KOPT-K1 (cell line): ENCODE measurements at regions not wholly inside any gene's neighbourhood (a gene's known extent, or its start where the extent isn't known, plus 50 kb on each side); places are given as distances from the start of the nearest gene placed in this dataset.

ENCODE experiments used
- H3K27ac ChIP-seq: fragments of 200-600 bp; sonication (generic); 2 replicates; pipeline ENCODE4 v1.5.1; 2016; ENCODE audit warnings: antibody characterized with exemption, mild to moderate bottlenecking, low read depth, low read length; ENCODE audit not compliant: poor library complexity, severe bottlenecking
- H3K36me3 ChIP-seq: fragments of 200-600 bp; sonication (generic); 2 replicates; pipeline ENCODE4 v1.5.1; 2017; ENCODE audit warnings: antibody characterized with exemption, mild to moderate bottlenecking, low read length, moderate library complexity; ENCODE audit not compliant: insufficient read depth
- H3K9me3 ChIP-seq: fragments of 200-600 bp; sonication (generic); 2 replicates; pipeline ENCODE4 v1.5.1; 2017; ENCODE audit warnings: antibody characterized with exemption, low read length, mild to moderate bottlenecking; ENCODE audit not compliant: insufficient read depth, poor library complexity, severe bottlenecking

DNA sequence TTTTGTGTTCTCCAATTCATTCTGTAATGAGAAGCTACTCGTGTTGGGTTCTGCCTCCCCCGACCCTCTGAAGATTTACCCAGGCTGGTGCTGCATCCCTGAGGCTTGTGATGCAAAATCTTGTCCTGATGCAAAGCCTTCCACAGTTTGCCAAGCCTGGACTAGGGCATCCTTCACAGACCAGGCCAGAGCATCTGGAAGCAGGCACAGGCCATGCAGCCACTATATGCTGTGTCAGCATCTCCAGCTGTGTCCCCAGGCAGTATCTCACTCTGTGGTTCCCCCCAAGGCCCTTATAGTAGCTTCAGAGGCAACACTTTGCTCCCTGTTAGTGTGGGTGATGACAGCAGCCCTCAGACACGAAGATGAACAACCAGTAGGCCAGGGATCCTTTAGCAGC lies 77.3 kb upstream of the RCN1 start:
- H3K36me3 ChIP-seq = no peaks in the 10 kb centered on the region
- no peak overlapping the region for H3K27ac ChIP-seq
- no peaks in the 10 kb centered on the region for H3K9me3 ChIP-seq

DNA sequence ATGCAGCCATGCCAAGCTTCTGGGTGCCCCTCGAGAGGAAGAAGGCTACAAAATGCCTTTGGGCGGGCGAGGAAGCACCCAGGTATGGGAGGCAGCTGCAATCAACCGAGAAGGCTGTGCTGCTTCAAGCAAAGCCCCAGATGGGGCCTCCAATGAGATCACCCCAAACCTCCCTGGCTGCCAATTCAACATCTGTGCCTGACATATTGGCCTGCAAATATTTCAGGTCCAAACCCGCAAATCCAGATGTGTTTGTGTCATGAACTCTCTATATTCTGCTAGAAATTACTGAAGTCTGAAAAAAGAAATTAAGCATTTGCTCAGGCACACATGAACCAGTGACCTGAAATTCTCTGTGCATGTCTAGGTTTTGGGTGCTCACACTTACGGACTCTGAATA lies 78.8 kb upstream of the RCN1 start:
- no peaks in the 10 kb centered on the region for H3K36me3 ChIP-seq
- H3K27ac ChIP-seq = no peak overlapping the region
- no peaks in the 10 kb centered on the region for H3K9me3 ChIP-seq

DNA sequence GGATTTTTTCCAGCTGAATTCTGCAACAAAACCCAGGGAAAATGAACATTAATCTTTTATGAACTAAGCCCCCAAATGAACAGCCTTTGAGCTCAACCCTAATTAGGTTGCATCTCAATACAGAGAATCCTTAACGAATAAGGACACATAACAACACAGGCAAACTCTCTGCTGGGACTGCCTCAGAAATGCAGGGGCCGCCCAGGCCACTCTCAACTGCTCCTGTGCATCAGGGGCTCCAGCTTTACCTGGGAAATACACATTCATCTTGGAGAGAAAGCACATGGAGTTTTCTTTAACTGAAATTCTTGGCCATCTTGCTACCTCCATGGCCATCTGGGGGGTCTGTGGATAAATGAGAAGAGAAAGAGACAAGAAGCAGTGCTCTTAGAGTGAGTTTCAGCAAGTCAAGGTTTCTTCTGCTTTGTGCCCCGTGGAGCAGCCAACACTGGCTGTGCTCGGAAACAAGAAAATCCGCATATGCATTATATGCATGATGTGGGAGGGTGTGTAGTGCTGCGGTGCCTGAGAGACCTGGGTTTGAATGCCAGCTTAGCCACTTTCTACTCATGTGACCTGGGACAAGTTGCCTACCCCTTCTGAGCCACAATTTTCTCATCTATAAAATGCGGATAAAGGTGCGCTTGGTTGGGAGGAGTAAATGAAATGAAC lies 81.9 kb upstream of the RCN1 start:
- Histone ChIP-seq H3K36me3 (no peaks in the 10 kb centered on the region), H3K9me3 (no peaks in the 10 kb centered on the region), H3K27ac (no peak overlapping the region)

DNA sequence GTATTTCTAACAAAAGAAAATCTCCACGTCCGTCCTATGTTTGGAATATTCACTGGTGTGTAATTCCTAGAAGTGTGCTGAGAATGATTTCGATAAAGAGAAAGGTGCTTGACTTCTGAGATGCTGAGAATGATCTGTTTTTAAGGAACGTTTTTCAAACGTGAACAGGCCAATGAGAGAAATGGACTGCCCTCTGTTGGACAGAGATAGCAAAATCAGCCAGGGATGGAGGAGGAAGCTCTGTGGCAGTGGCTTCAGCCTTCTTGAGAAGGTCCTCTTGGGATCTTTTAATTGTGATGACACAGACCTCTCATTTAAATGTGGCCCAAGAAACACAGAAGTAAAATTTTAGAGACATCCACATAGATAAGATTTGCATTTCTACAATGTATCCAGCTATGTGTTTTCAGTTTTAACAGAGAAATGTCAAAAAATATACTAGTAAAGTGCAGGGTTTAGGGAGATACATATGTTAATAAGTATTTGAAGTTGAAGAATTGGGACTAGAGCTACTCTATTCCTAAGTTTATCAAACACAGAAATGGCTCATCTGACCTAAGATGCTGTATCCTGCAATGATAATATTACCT lies 84.0 kb upstream of the RCN1 start:
- no peaks in the 10 kb centered on the region for H3K36me3 ChIP-seq

DNA sequence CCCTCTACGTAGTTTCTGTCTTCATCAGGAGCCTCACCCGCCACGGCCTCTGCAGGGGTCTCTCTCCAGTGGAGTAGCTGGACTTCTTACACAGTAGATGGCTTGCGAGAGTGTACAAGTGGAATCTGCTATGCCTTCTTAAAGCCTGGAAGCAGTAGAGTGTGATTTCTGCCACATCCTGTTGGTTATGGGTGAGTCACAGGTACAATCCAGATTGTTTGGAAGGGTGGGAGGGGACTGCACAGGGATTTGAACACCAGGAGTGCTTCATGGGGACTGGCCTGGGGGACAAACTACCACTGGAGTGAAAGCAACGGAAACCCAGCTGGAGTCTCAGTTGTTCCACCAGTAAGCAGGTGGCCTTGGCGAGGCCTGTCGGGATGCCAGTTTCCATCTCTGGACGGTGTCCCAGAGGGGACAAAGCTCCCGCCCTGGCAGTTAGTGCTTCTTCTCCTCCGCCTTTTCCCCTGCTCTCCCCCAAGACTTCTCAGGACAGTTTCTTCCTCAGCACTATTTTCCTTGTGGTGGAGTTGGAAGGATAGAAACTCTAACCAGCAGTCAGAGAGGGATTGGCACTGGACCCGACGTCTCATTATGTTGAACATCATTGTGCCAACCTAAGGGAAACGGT lies 85.0 kb upstream of the RCN1 start:
- H3K36me3 ChIP-seq = no peaks in the 10 kb centered on the region
- H3K9me3 ChIP-seq = no peaks in the 10 kb centered on the region
- no peak overlapping the region for H3K27ac ChIP-seq

More for the DNA sequence above, 84.0 kb upstream of the RCN1 start:
- no peaks in the 10 kb centered on the region for H3K9me3 ChIP-seq
- H3K27ac ChIP-seq = no peak overlapping the region

DNA sequence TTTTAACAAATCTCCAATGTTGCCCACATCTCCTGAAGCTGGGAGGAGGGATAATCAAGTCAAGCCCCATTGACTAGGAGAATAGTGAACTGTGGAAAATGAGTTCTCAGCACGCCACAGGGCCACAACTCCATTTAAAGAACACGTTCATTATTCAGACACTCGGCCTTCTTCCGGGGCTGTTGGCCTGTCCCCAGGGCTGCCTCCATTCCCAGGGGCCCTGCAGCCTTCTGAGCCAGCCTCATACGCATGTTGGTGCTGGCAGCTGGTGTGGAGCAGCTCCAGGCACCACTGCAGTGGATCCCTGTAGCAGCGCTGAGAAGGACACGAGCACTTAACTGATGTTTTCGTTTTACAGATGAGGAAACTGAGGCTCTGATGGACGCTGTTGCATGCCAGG lies 87.5 kb upstream of the RCN1 start:
- Histone ChIP-seq H3K36me3 (no peaks in the 10 kb centered on the region), H3K27ac (no peak overlapping the region), H3K9me3 (no peaks in the 10 kb centered on the region)

DNA sequence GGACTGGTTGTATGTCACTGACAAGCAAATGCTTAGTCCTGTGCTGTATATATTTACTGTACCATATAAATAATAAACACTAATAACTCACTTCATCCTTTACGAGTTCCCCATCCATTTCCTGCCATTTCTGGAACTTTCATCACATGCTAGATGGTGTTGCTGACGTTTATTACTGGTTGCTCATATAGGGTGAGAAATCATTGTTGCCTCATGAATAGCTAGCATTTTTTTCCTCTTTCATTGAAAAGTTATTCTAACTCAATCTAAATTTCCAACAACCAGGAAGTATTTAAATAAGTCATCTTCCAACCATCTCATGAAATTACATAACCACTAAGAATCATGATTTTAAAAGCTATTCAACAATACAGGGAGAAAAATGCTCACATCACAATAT lies 88.6 kb upstream of the RCN1 start:
- H3K27ac ChIP-seq = no peak overlapping the region
- H3K9me3 ChIP-seq = no peaks in the 10 kb centered on the region
- no peaks in the 10 kb centered on the region for H3K36me3 ChIP-seq

DNA sequence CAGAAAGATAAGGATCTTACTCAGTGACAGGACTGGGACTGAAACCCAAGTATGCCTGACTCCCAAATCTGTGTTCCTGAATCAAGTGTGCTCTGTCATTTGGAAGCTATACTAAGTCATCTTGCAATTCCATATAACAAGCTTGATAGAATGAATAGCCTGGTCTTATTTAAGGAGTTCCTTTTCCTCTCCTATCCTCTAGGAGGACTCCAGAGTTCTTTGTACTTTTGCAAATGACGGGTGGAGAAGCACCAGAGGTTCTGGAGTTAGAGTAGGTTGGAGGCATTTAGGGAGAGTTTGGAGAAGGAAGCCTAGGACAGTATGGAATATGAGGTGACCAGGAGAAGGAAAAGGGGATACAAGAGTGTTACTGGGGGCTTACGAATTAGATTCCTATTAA lies 92.9 kb upstream of the RCN1 start:
- no peaks in the 10 kb centered on the region for H3K9me3 ChIP-seq
- no peak overlapping the region for H3K27ac ChIP-seq
- H3K36me3 ChIP-seq = no peaks in the 10 kb centered on the region

DNA sequence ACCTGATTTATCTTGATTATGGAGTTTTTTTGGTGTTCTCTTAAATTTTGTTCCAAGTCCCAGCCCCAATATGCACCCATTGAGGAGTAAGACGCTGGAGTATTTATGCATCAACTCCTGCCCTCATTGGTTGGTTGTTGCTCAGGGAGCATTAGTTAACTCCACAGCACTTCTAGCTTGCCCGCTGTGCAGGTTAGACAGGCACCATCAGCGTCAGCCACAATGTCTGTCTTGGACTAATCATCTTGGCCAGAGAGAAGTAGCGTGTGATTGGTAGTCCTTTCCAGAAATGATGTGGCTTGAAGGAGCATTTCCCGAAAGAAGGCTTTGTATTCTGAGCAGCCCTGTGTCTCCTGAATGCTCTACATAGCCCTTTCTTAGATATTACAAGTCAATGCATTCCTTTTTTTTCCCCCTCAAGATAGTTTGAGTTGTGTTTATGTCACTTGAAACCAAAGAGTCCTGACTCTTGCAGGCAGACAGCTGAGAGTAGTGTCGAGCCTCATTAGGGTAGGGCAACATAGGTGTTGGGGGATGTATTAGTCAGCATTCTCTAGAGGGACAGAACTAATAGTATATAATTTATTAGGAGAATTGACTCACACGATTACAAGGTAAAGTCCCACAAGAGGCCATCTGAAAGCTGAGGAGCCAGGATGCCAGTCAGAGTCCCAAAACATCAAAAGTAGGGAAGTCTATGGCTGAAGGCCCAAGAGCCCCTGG lies 94.6 kb upstream of the RCN1 start:
- Histone ChIP-seq H3K27ac (peak overlapping the region; percentile 44), H3K36me3 (no peaks in the 10 kb centered on the region)

DNA sequence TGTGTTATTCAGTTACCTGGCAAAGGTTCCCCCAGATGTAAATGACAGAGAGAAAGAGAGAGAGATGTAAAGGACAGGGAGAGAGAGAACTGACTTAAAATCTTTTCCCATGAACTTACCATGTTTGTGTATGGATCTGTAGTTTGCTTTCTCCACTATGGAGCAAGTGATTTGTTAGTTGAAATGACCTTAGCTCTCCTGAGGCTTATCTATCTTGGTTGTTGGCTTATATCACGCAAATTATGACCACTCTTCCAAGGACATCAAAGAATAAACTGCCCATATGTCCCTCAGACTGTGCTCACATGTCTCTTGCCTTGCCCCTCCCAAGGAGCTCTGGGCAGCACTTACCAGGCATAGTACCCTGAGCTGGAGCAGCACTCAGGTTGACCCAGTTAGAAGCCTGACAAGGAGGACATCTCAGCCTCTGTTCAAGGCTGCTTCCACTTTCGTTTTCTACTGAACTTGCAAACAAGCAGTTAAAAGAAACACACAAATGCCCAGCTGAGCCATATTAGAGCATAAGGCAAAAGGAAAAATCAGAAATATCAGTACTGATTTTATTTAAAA lies 95.3 kb upstream of the RCN1 start:
- peak overlapping the region; percentile 44 for H3K27ac ChIP-seq
- no peaks in the 10 kb centered on the region for H3K9me3 ChIP-seq
- H3K36me3 ChIP-seq = no peaks in the 10 kb centered on the region

More for the DNA sequence above, 94.6 kb upstream of the RCN1 start:
- H3K9me3 ChIP-seq = no peaks in the 10 kb centered on the region

DNA sequence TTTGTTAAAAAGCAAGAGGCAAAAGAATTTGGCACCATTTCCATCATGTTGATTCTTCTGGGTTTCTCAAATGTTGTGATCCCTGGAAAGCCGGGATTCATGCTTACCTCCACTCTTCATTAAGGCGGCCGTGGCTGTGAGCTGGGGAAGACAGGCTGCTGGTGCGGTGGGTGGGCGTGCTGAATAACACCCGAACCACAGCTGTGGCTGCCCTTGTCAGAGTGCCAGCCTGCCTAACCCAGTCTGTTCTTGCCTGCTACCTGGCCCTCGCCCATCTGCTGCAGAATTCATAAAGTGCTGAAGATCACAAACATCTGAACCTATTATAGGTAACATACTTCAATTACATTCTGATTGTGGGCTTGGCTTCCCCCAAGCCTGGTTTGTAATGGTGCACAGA lies 95.8 kb upstream of the RCN1 start:
- no peaks in the 10 kb centered on the region for H3K9me3 ChIP-seq
- peak overlapping the region; percentile 44 for H3K27ac ChIP-seq
- no peaks in the 10 kb centered on the region for H3K36me3 ChIP-seq

DNA sequence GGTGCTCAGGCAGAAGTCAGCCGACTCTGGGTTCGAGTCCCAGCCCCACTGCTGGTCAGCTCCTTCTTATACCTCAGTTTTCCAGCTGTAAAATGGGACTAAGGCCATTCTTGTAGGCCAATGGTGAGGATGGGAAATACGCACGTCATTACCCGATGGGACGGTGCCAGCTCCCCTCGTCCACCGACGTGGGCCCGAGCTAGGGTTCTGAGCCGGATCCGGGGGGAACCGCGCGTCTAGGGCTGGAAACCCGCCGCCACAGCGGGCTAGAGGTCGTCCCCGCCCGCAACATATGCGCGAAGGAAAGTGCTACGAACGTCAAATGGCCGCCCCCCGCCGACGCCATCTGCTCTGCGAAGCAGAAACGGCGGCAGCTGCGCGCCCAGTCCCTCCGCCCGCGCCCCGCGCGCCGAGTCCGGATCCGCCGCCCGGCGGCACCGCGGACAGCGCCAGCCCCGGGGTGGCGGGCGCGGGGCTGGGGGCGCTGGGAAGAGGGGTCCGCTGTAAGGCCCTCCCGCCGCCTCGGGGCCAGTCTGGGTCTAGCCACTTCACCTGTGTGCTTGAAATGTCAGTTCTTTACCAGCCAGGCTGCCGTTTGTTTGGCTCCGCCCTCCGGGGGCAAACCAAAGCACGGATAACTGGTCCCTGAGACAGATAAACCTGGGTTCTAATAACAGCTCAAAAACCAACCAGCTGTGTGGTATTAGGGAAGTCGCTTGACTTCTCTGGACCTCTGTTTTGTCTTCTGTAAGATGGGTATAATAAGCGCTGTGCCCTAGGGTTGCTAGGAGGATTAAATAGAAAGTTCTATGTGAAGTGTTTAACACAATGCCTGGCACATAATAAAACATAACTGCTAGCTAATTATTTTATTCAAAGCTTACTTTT lies 103.5 kb upstream of the RCN1 start:
- Histone ChIP-seq H3K36me3 (no peaks in the 10 kb centered on the region), H3K27ac (no peak overlapping the region), H3K9me3 (no peaks in the 10 kb centered on the region)

DNA sequence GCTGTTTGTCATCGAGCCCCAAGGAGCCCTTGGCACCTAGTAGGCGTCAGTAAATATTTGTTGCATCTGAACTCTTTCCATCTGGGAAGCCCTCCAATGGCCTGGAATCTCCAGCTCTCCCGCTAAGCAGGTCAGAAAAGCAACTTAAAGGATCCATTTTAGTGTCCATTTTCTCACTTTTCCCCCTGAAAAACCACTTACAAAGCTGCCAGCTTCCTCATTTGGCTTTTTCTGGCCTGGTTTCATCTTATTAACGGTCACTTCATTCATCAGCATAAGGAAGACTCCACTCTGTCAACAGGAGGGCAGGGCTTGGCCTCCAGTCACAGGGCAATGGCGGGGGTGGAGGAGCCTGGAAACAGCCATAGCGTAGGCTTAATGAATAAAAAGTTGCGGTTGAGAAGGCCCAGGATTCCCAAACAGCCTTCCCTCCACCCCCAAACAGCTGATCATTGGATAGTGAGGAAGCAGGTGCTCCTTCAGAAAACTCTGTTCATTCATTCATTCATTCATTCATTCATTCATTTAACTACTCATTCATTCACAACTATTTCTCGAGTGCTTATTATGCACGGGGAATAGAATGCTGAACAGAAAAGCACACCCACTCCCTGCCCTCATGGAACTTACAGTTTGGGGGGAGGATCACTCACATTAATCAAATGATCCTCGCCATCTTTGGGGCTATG lies 104.5 kb upstream of the RCN1 start:
- Histone ChIP-seq H3K27ac (no peak overlapping the region), H3K36me3 (no peaks in the 10 kb centered on the region), H3K9me3 (no peaks in the 10 kb centered on the region)

DNA sequence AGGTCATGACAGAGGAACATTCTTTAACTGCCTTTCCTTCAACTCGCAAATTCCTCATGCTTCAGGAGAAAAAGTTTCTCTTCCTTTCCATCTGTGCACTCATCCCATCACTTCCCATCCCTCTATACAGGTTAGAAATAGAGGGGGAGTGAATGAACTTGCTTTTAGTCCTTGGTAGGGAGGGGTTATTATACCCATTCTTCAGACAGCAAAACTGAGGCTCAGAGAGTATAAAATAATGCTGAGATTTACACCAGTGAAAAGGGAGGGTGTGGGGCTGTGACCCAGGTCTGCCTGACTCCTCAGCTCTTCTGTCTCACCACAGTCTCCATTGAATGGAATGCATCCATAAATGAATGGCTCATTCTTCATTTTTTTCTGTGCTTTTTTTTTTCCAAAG lies 109.4 kb upstream of the RCN1 start:
- peaks cover 4% of the 10 kb centered on the region for H3K9me3 ChIP-seq
- H3K36me3 ChIP-seq = no peaks in the 10 kb centered on the region
- H3K27ac ChIP-seq = no peak overlapping the region
